ENCODE measurements at regions not wholly inside any gene's neighbourhood (a gene's known extent, or its start where the extent isn't known, plus 50 kb on each side); places are given as distances from the start of the nearest gene placed in this dataset.

GRCh38 chr14:49955024-49955423 lies 62.1 kb downstream of the ARF6 start:
- no peaks in the 10 kb centered on the region for H3K79me2 ChIP-seq (ENCODE audit: control insufficient read depth in 1 of 2, insufficient read depth in 2 of 2, low read length in 2 of 2)
- no peak overlapping the region for H3K4me2 ChIP-seq (ENCODE audit: insufficient read depth in 1 of 2, low read depth in 2 of 2, low read length in 2 of 2)
- CTCF ChIA-PET (ENCODE audit: partially characterized antibody): no interaction called here
- no peak for FAIRE-seq
- no peaks in the 10 kb centered on the region for H3K36me3 ChIP-seq (ENCODE audit: control insufficient read depth in 2 of 4, insufficient read depth in 4 of 4, low read length in 3 of 4)
- no peak overlapping the region for H3K23ac ChIP-seq (ENCODE audit: insufficient read length)
- no peak overlapping the region for H3K56ac ChIP-seq (replicated peaks; ENCODE audit: insufficient read length, low read depth, low read length)
- H2BK12ac ChIP-seq (ENCODE audit: low read depth, low read length): no peak overlapping the region
- H4K91ac ChIP-seq (replicated peaks; ENCODE audit: insufficient read length, low read length): no peak overlapping the region
- no peak overlapping the region for H4K5ac ChIP-seq (ENCODE audit: insufficient read length, low read depth, low read length)
- H2AFZ ChIP-seq (ENCODE audit: low read length): no peak overlapping the region
- H2BK15ac ChIP-seq (ENCODE audit: low read length): no peak overlapping the region
- no peak overlapping the region for H3K27ac ChIP-seq (ENCODE audit: low read depth, low read length)
- DNase-seq (ENCODE audit: low read depth in 1 of 2, low spot score in 2 of 2): no peak
- H2BK120ac ChIP-seq (replicated peaks; ENCODE audit: low read depth, low read length): no peak overlapping the region
- no peak overlapping the region for H2BK5ac ChIP-seq (ENCODE audit: low read depth, low read length)
- no peak overlapping the region for H3K9ac ChIP-seq (replicated peaks in 1 of 4; ENCODE audit: extremely low read depth in 1 of 4, low read depth in 3 of 4, low read length in 3 of 4)
- H4K8ac ChIP-seq (ENCODE audit: extremely low read depth, insufficient read depth, low read length): no peak overlapping the region
- POLR2A ChIA-PET (ENCODE audit: partially characterized antibody): no interaction called here
- no peak overlapping the region for H3K4ac ChIP-seq (replicated peaks; ENCODE audit: insufficient read length, low read depth, low read length)
- H2BK20ac ChIP-seq (ENCODE audit: low read length): no peak overlapping the region
- no peaks in the 10 kb centered on the region for H4K20me1 ChIP-seq (replicated peaks in 1 of 2; ENCODE audit: control insufficient read depth in 1 of 2, insufficient read depth in 2 of 2, low read length in 2 of 2)
- no peaks in the 10 kb centered on the region for H3K23me2 ChIP-seq (ENCODE audit: low read depth, low read length)
- H3K18ac ChIP-seq (ENCODE audit: extremely low read depth, low read length): no peak overlapping the region
- no peaks in the 10 kb centered on the region for H3K9me3 ChIP-seq (ENCODE audit: insufficient read depth in 2 of 2, low read depth in 1 of 2, low read length in 1 of 2)
- no peaks in the 10 kb centered on the region for H3K4me1 ChIP-seq (replicated peaks in 1 of 4; ENCODE audit: control insufficient read depth in 3 of 4, insufficient read depth in 4 of 4, low read length in 3 of 4)
- H3K79me1 ChIP-seq (ENCODE audit: low read depth, low read length): no peaks in the 10 kb centered on the region
- no peaks in the 10 kb centered on the region for H3K27me3 ChIP-seq (replicated peaks in 1 of 4; ENCODE audit: control insufficient read depth in 3 of 4, extremely low read depth in 1 of 4, insufficient read depth in 3 of 4, low read length in 3 of 4)
- no peak overlapping the region for H2AK5ac ChIP-seq (ENCODE audit: low read depth, low read length)
- no peak overlapping the region for H3K4me3 ChIP-seq (ENCODE audit: extremely low read depth in 1 of 4, insufficient read depth in 2 of 4, low read depth in 3 of 4, low read length in 4 of 4)
- H3K14ac ChIP-seq (ENCODE audit: insufficient read length): no peak overlapping the region
- no peak for TF ChIP-seq RNF2 (IDR thresholded peaks at IDR 0.05; ENCODE audit: borderline replicate concordance, low read depth, low read length, missing control alignments, poor library complexity, severe bottlenecking)
- TF ChIP-seq USF2 (IDR thresholded peaks at IDR 0.05; ENCODE audit: low read length): no peak
- TF ChIP-seq TAF1 (IDR thresholded peaks at IDR 0.05; ENCODE audit: low read depth, low read length): no peak
- no peak for TF ChIP-seq SRF (IDR thresholded peaks at IDR 0.05; ENCODE audit: low read depth, low read length)
- TF ChIP-seq, protein P1, sequence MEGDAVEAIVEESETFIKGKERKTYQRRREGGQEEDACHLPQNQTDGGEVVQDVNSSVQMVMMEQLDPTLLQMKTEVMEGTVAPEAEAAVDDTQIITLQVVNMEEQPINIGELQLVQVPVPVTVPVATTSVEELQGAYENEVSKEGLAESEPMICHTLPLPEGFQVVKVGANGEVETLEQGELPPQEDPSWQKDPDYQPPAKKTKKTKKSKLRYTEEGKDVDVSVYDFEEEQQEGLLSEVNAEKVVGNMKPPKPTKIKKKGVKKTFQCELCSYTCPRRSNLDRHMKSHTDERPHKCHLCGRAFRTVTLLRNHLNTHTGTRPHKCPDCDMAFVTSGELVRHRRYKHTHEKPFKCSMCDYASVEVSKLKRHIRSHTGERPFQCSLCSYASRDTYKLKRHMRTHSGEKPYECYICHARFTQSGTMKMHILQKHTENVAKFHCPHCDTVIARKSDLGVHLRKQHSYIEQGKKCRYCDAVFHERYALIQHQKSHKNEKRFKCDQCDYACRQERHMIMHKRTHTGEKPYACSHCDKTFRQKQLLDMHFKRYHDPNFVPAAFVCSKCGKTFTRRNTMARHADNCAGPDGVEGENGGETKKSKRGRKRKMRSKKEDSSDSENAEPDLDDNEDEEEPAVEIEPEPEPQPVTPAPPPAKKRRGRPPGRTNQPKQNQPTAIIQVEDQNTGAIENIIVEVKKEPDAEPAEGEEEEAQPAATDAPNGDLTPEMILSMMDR (IDR thresholded peaks at IDR 0.05; ENCODE audit: control extremely low read depth in 1 of 3, insufficient read depth in 1 of 3, low read depth in 1 of 3, low read length in 3 of 3): no peak
- TF ChIP-seq MAFK (IDR thresholded peaks at IDR 0.05; ENCODE audit: low read depth, low read length): no peak
- no peak for TF ChIP-seq CHD2 (IDR thresholded peaks at IDR 0.05; ENCODE audit: low read length)
- no peak for TF ChIP-seq ZNF274 (IDR thresholded peaks at IDR 0.05; ENCODE audit: borderline replicate concordance, extremely low read depth, low read length)

All from H1 (cell line).